SK-N-SH (cell line): ENCODE measurements at regions not wholly inside any gene's neighbourhood (a gene's known extent, or its start where the extent isn't known, plus 50 kb on each side); places are given as distances from the start of the nearest gene placed in this dataset.

ENCODE experiments used
- CTCF ChIA-PET: fragments of 300-600, 350-600 bp; formaldehyde crosslinking; extraction: SDS; loops from one replicate; lab custom pipeline; 2021; lab: Yijun Ruan, JAX
- POLR2A ChIA-PET: fragments of 350-600 bp; sonication (Branson Sonifier 250); formaldehyde crosslinking; extraction: SDS; loops from one replicate; lab custom pipeline; 2020; ENCODE audit warnings: antibody characterized with exemption, inconsistent platforms; lab: Yijun Ruan, JAX
- DNase-seq: peaks from one replicate; pipeline ENCODE4 v3.0.0; 2012
- H2AFZ ChIP-seq: fragments of 200-600 bp; sonication (generic); 2 replicates; pipeline ENCODE4 v1.8.1; 2016; ENCODE audit warnings: antibody characterized with exemption, mild to moderate bottlenecking, low read depth
- H3F3A ChIP-seq: fragments of 200-600 bp; sonication (generic); replicated peaks from 2 replicates; pipeline ENCODE3; 2016; ENCODE audit warnings: antibody characterized with exemption, mild to moderate bottlenecking; ENCODE audit not compliant: insufficient read depth
- H3K27ac ChIP-seq, 2 experiments: fragments of 200-500 bp in 1 of 2; fragments of 200-600 bp in 1 of 2; sonication (Bioruptor generic) in 1 of 2; sonication (generic), shearing (Covaris generic) in 1 of 2; 2 replicates each; pipeline versions ENCODE4 v1.5.1 to v1.6.1; 2014 to 2016; ENCODE audit warnings: low read depth in 2 of 2, inconsistent platforms in 1 of 2, low read length in 1 of 2, mild to moderate bottlenecking in 1 of 2, mixed read lengths in 1 of 2
- H3K27me3 ChIP-seq: fragments of 200-600 bp; sonication (generic), shearing (Covaris generic); 2 replicates; pipeline ENCODE4 v1.6.1; 2016; ENCODE audit warnings: mixed run types; ENCODE audit not compliant: insufficient read depth
- H3K36me3 ChIP-seq, 2 experiments: fragments of 200-500 bp in 1 of 2; fragments of 200-600 bp in 1 of 2; sonication (Bioruptor generic) in 1 of 2; sonication (generic) in 1 of 2; replicated peaks in 1 of 2; 2 replicates each; pipeline versions ENCODE3 to v1.5.1; 2014 to 2016; ENCODE audit warnings: low read length in 1 of 2, mild to moderate bottlenecking in 1 of 2; ENCODE audit not compliant: insufficient read depth in 2 of 2, control insufficient read depth in 1 of 2
- H3K4me1 ChIP-seq, 2 experiments: fragments of 200-500 bp in 1 of 2; fragments of 200-600 bp in 1 of 2; sonication (Bioruptor generic) in 1 of 2; sonication (generic), shearing (Covaris generic) in 1 of 2; 2 replicates each; pipeline versions ENCODE4 v1.5.1 to v1.6.1; 2014 to 2016; ENCODE audit warnings: low read depth in 1 of 2, low read length in 1 of 2, mixed run types in 1 of 2; ENCODE audit not compliant: insufficient read depth in 2 of 2, control insufficient read depth in 1 of 2
- H3K4me2 ChIP-seq: fragments of 200-600 bp; sonication (generic), shearing (Covaris generic); 2 replicates; pipeline ENCODE4 v1.6.1; 2017; ENCODE audit warnings: mixed run types
- H3K4me3 ChIP-seq, 2 experiments: fragments of 200-500 bp in 1 of 2; fragments of 200-600 bp in 1 of 2; sonication (Bioruptor generic) in 1 of 2; sonication (generic), shearing (Covaris generic) in 1 of 2; 2 replicates each; pipeline versions ENCODE4 v1.5.1 to v1.8.1; 2014 to 2016; ENCODE audit warnings: low read depth in 2 of 2, inconsistent platforms in 1 of 2, low read length in 1 of 2, mild to moderate bottlenecking in 1 of 2, mixed read lengths in 1 of 2, moderate library complexity in 1 of 2
- H3K79me2 ChIP-seq: fragments of 200-600 bp; sonication (generic); 2 replicates; pipeline ENCODE4 v1.8.1; 2017; ENCODE audit warnings: mild to moderate bottlenecking; ENCODE audit not compliant: insufficient read depth
- H3K9ac ChIP-seq: fragments of 200-600 bp; sonication (generic); 2 replicates; pipeline ENCODE4 v1.6.1; 2017; ENCODE audit warnings: mixed run types
- H3K9me2 ChIP-seq: fragments of 200-600 bp; sonication (generic); 2 replicates; pipeline ENCODE4 v1.6.1; 2017; ENCODE audit warnings: mixed run types
- H3K9me3 ChIP-seq: fragments of 200-600 bp; sonication (generic); 2 replicates; pipeline ENCODE4 v1.6.1; 2017; ENCODE audit warnings: mixed run types, mild to moderate bottlenecking, moderate library complexity
- H4K20me1 ChIP-seq: fragments of 200-600 bp; sonication (generic); 2 replicates; pipeline ENCODE4 v1.6.1; 2017; ENCODE audit warnings: mild to moderate bottlenecking, mixed run types; ENCODE audit not compliant: insufficient read depth
- EP300 ChIP-seq, 2 experiments: IDR thresholded peaks; 2 replicates each; pipeline versions ENCODE4 v1.4.0 to v1.6.1; 2012; ENCODE audit warnings: borderline replicate concordance in 1 of 2, low read depth in 1 of 2, low read length in 1 of 2
- EZH2phosphoT487 ChIP-seq: fragments of 200-600 bp; sonication (generic); IDR thresholded peaks from 2 replicates; pipeline ENCODE4 v1.6.1; 2017; ENCODE audit warnings: low read depth, mixed run types, mild to moderate bottlenecking, antibody characterized with exemption, moderate library complexity, borderline replicate concordance
- FOSL2 ChIP-seq: IDR thresholded peaks from 2 replicates; pipeline ENCODE4 v1.4.0; 2012; ENCODE audit warnings: low read depth, mild to moderate bottlenecking, moderate library complexity, borderline replicate concordance
- FOXM1 ChIP-seq: IDR thresholded peaks from 2 replicates; pipeline ENCODE4 v1.4.0; 2012; ENCODE audit warnings: low read depth, mild to moderate bottlenecking
- GABPA ChIP-seq: IDR thresholded peaks from 2 replicates; pipeline ENCODE4 v1.4.0; 2012; ENCODE audit warnings: low read depth, mild to moderate bottlenecking
- MAX ChIP-seq: IDR thresholded peaks from 2 replicates; pipeline ENCODE4 v1.4.0; 2012; ENCODE audit warnings: low read depth
- NFIC ChIP-seq: IDR thresholded peaks from 2 replicates; pipeline ENCODE4 v1.4.0; 2012; ENCODE audit warnings: borderline replicate concordance
- RAD21 ChIP-seq: IDR thresholded peaks from 2 replicates; pipeline ENCODE4 v1.6.1; 2012; ENCODE audit warnings: mild to moderate bottlenecking, low read length
- RCOR1 ChIP-seq: fragments of 150-350 bp; IDR thresholded peaks from 2 replicates; pipeline ENCODE4 v1.6.1; 2017; ENCODE audit warnings: antibody characterized with exemption, low read length
- REST ChIP-seq: IDR thresholded peaks from 2 replicates; pipeline ENCODE4 v1.6.1; 2012; ENCODE audit warnings: mild to moderate bottlenecking, low read depth, low read length, moderate library complexity
- RXRA ChIP-seq: IDR thresholded peaks from 2 replicates; pipeline ENCODE4 v1.4.0; 2012; ENCODE audit warnings: low read depth, mild to moderate bottlenecking, borderline replicate concordance
- TAF1 ChIP-seq: IDR thresholded peaks from 2 replicates; pipeline ENCODE4 v1.6.1; 2012; ENCODE audit warnings: low read depth, mild to moderate bottlenecking, low read length, moderate library complexity, borderline replicate concordance
- TCF12 ChIP-seq: IDR thresholded peaks from 2 replicates; pipeline ENCODE4 v1.4.0; 2012
- USF1 ChIP-seq: IDR thresholded peaks from 2 replicates; pipeline ENCODE4 v1.4.0; 2012; ENCODE audit warnings: low read depth, borderline replicate concordance
- YY1 ChIP-seq: IDR thresholded peaks from 2 replicates; pipeline ENCODE4 v1.4.0; 2012; ENCODE audit warnings: low read depth, mild to moderate bottlenecking
- ZBTB33 ChIP-seq: IDR thresholded peaks from 2 replicates; pipeline ENCODE4 v1.4.0; 2012; ENCODE audit warnings: low read depth, borderline replicate concordance
- WGBS: methylation state at CpG from one replicate; pipeline ENCODE4 v1.1.6; 2017; ENCODE audit warnings: low lambda C conversion rate; 5-methylcytosine and 5-hydroxymethylcytosine counted together
- TF ChIP-seq, protein P1 (sequence below): IDR thresholded peaks from 2 replicates; pipeline ENCODE4; 2012
- TF ChIP-seq, protein P2 (sequence below): fragments of 200-600 bp; sonication (generic); IDR thresholded peaks from 2 replicates; pipeline ENCODE4 v1.6.1; 2017; ENCODE audit warnings: antibody characterized with exemption, mild to moderate bottlenecking, moderate library complexity

DNA sequence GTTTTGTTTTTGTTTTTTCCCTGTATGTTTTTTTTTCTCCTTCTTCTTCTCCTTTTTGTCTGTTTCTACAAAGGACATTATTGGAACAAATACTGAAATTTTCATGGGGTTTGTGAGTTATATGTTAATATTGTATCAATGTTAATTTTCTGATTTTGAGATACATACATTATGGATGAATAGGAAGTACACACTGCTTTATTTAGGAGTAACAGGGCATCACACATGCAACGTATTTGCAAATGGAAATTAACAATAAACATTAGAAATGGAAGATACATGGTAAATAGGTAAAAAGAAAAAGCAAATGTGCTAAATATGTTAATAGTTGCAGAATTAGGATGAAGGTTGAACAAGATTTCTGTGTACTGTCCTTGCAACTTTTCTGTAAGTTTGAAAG, 477.2 kb upstream of the INTU start:
- no peak overlapping the region for H3K4me3 ChIP-seq
- no peaks in the 10 kb centered on the region for H3K36me3 ChIP-seq
- ChIA-PET POLR2A (no interaction called here), CTCF (no interaction called here)
- no peak overlapping the region for H3K4me2 ChIP-seq
- DNase-seq = no peak
- no peaks in the 10 kb centered on the region for H3K27me3 ChIP-seq
- H3K27ac ChIP-seq = no peak overlapping the region
- H3K9me3 ChIP-seq = no peaks in the 10 kb centered on the region
- TF ChIP-seq RXRA (no peak), TAF1 (no peak), NFIC (no peak)
- TF ChIP-seq, protein P1, sequence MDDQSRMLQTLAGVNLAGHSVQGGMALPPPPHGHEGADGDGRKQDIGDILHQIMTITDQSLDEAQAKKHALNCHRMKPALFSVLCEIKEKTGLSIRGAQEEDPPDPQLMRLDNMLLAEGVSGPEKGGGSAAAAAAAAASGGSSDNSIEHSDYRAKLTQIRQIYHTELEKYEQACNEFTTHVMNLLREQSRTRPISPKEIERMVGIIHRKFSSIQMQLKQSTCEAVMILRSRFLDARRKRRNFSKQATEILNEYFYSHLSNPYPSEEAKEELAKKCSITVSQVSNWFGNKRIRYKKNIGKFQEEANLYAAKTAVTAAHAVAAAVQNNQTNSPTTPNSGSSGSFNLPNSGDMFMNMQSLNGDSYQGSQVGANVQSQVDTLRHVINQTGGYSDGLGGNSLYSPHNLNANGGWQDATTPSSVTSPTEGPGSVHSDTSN = no peak
- no peaks in the 10 kb centered on the region for H3K4me1 ChIP-seq
- H2AFZ ChIP-seq = no peak overlapping the region
- no peaks in the 10 kb centered on the region for H4K20me1 ChIP-seq
- no peaks in the 10 kb centered on the region for H3F3A ChIP-seq
- WGBS = 7% methylated on average over 1 of the region's 1 CpG
- H3K9ac ChIP-seq = no peak overlapping the region
- H3K9me2 ChIP-seq = no peaks in the 10 kb centered on the region
- H3K79me2 ChIP-seq = no peaks in the 10 kb centered on the region

- 36% methylated on average over 3 of the region's 3 CpGs for WGBS
- TF ChIP-seq GABPA = no peak
- no peak for TF ChIP-seq USF1
- TF ChIP-seq, protein P2, sequence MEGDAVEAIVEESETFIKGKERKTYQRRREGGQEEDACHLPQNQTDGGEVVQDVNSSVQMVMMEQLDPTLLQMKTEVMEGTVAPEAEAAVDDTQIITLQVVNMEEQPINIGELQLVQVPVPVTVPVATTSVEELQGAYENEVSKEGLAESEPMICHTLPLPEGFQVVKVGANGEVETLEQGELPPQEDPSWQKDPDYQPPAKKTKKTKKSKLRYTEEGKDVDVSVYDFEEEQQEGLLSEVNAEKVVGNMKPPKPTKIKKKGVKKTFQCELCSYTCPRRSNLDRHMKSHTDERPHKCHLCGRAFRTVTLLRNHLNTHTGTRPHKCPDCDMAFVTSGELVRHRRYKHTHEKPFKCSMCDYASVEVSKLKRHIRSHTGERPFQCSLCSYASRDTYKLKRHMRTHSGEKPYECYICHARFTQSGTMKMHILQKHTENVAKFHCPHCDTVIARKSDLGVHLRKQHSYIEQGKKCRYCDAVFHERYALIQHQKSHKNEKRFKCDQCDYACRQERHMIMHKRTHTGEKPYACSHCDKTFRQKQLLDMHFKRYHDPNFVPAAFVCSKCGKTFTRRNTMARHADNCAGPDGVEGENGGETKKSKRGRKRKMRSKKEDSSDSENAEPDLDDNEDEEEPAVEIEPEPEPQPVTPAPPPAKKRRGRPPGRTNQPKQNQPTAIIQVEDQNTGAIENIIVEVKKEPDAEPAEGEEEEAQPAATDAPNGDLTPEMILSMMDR = no peak
- TF ChIP-seq YY1 = no peak
- no peak for TF ChIP-seq RXRA
- no peak for TF ChIP-seq ZBTB33
- no peak for TF ChIP-seq TCF12
- no peak for TF ChIP-seq EP300 (IDR thresholded peaks at IDR 0.05; ENCODE audit: borderline replicate concordance in 1 of 2, low read depth in 1 of 2, low read length in 1 of 2)
- no peak for TF ChIP-seq EZH2phosphoT487
- TF ChIP-seq FOXM1 = no peak
- no peak for TF ChIP-seq RAD21
- no peak for TF ChIP-seq NFIC
- no peak for TF ChIP-seq MAX
- no peak for TF ChIP-seq RCOR1
- no peak for TF ChIP-seq FOSL2
- no peak for TF ChIP-seq REST
- no peak for TF ChIP-seq TAF1
- Histone ChIP-seq H3K79me2 (no peaks in the 10 kb centered on the region), H3K4me2 (no peak overlapping the region), H3F3A (no peaks in the 10 kb centered on the region), H3K9me3 (no peaks in the 10 kb centered on the region), H2AFZ (0 out of 2 replicates have a peak overlapping the region, but pooled peaks have one; percentile 14), H3K9ac (no peak overlapping the region), H3K4me3 (no peak overlapping the region), H3K27me3 (no peaks in the 10 kb centered on the region), H3K36me3 (no peaks in the 10 kb centered on the region), H3K4me1 (no peaks in the 10 kb centered on the region), H3K27ac (no peak overlapping the region), H3K9me2 (no peaks in the 10 kb centered on the region), H4K20me1 (no peaks in the 10 kb centered on the region)
- ChIA-PET CTCF (interaction anchor here (0.6 to 1.1 kb wide), 2 partner anchors 375 to 1521 kb away, joined by 3 read pairs; no protein-coding TSS in a partner anchor), POLR2A (no interaction called here)
- no peak for DNase-seq
Observed at GRCh38 chr4:127162741-127163140, 470.0 kb upstream of the INTU start.
